RWPE2 (cell line): ENCODE measurements at regions not wholly inside any gene's neighbourhood (a gene's known extent, or its start where the extent isn't known, plus 50 kb on each side); places are given as distances from the start of the nearest gene placed in this dataset.
A peak's percentile ranks its signal among the peaks of the same experiment; 100 is the strongest.

Experiments
- ATAC-seq: fragments of 200-7000 bp; cut with Tn5 transposase; 3 replicates; pipeline ENCODE4 v1.9.1; 2021; ENCODE audit warnings: low read depth
- DNase-seq: peaks from one replicate; pipeline ENCODE4 v3.0.0-alpha.2; 2020; ENCODE audit warnings: low spot score
- H3K27ac ChIP-seq: fragments of 450-650 bp; 2 replicates; pipeline ENCODE4 v1.5.1; 2017; ENCODE audit warnings: mild to moderate bottlenecking; ENCODE audit not compliant: poor library complexity, severe bottlenecking
- H3K27me3 ChIP-seq: fragments of 250-450 bp; sonication (Bioruptor Pico); 2 replicates; pipeline ENCODE4 v1.5.1; 2021; ENCODE audit warnings: mild to moderate bottlenecking, moderate library complexity; ENCODE audit not compliant: insufficient read depth, poor library complexity, severe bottlenecking
- H3K36me3 ChIP-seq: fragments of 250-450 bp; sonication (Bioruptor Pico); 2 replicates; pipeline ENCODE4 v1.5.1; 2020; ENCODE audit warnings: low read depth, mild to moderate bottlenecking, moderate library complexity
- H3K4me1 ChIP-seq: fragments of 250-450 bp; sonication (Bioruptor Pico); 2 replicates; pipeline ENCODE4 v1.5.1; 2021; ENCODE audit warnings: mild to moderate bottlenecking, moderate library complexity; ENCODE audit not compliant: insufficient read depth, poor library complexity, severe bottlenecking
- H3K4me3 ChIP-seq: fragments of 250-450 bp; sonication (Bioruptor Pico); 2 replicates; pipeline ENCODE4 v1.5.1; 2021; ENCODE audit warnings: mild to moderate bottlenecking, moderate library complexity; ENCODE audit not compliant: severe bottlenecking
- H3K9me3 ChIP-seq: fragments of 250-450 bp; sonication (Bioruptor Pico); 2 replicates; pipeline ENCODE4 v1.5.1; 2021; ENCODE audit warnings: mild to moderate bottlenecking, moderate library complexity; ENCODE audit not compliant: severe bottlenecking
- TF ChIP-seq, protein P1 (sequence below): fragments of 450-650 bp; IDR thresholded peaks from one replicate; pipeline ENCODE4 v1.5.1; 2017; ENCODE audit warnings: mild to moderate bottlenecking, moderate library complexity; ENCODE audit not compliant: poor library complexity, severe bottlenecking

DNA sequence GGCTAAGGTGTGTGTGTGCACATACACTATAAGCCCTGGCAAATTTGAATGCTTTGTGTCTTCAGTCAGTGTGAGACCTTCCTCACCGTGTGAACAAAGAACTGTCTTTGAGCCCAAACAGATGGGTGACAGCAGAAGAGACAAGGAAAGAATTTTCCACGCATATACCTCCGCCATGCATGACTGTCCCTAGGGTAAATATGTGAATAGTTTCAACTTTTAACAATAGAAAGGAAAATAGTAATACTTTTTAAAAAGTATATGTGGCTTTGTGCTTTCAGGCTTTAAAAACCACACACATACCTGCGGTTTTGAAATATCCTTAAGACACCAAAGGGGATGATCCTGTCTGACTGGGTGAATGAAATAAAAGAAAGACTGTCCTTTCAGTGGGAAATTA lies 438.6 kb upstream of the MPDZ start:
- Histone ChIP-seq H3K4me3 (no peak overlapping the region), H3K4me1 (peaks cover 31% of the 10 kb centered on the region), H3K27ac (peak overlapping the region; percentile 70), H3K9me3 (no peaks in the 10 kb centered on the region), H3K36me3 (no peaks in the 10 kb centered on the region), H3K27me3 (no peaks in the 10 kb centered on the region)
- TF ChIP-seq, protein P1, sequence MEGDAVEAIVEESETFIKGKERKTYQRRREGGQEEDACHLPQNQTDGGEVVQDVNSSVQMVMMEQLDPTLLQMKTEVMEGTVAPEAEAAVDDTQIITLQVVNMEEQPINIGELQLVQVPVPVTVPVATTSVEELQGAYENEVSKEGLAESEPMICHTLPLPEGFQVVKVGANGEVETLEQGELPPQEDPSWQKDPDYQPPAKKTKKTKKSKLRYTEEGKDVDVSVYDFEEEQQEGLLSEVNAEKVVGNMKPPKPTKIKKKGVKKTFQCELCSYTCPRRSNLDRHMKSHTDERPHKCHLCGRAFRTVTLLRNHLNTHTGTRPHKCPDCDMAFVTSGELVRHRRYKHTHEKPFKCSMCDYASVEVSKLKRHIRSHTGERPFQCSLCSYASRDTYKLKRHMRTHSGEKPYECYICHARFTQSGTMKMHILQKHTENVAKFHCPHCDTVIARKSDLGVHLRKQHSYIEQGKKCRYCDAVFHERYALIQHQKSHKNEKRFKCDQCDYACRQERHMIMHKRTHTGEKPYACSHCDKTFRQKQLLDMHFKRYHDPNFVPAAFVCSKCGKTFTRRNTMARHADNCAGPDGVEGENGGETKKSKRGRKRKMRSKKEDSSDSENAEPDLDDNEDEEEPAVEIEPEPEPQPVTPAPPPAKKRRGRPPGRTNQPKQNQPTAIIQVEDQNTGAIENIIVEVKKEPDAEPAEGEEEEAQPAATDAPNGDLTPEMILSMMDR = no peak
- DNase-seq = no peak
- peak; percentile 71 for ATAC-seq

DNA sequence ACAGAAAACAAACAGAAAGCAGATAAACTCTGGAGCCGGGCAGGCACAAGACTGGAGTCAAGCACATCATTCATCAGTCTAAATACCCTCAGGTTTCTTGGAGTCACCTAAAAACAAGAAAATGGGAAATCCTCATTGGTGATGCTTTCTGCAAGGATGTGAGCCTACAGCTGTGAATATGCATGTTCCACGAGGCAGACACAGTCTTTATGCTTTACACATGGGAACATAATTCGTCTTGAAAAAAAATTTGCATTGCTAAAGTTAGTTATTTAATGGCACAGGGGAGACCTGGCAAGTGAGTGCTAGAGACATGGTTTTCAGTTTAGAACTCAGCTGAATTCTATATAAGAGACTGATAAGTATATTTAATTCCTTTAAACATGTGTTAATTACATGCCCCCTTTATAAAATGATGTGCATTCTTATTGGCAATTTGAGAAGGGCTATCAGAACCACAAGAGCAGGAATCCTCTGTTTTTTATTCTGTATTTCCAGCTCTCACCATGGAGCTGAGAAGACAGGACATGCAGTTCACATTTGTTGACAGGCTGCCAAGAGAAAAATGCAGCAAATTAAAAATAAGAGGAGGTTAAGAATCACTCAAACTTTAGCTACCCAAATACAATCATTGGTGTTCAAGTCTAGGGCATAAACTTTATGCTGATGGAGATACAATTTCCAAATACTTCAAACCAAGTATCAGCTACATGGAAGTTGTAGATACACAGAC lies 438.0 kb upstream of the MPDZ start:
- Histone ChIP-seq H3K36me3 (no peaks in the 10 kb centered on the region), H3K27ac (peak overlapping the region; percentile 70), H3K9me3 (no peaks in the 10 kb centered on the region), H3K4me3 (no peak overlapping the region), H3K27me3 (no peaks in the 10 kb centered on the region), H3K4me1 (peaks cover 31% of the 10 kb centered on the region)
- TF ChIP-seq, protein P1 = no peak
- no peak for ATAC-seq
- no peak for DNase-seq

DNA sequence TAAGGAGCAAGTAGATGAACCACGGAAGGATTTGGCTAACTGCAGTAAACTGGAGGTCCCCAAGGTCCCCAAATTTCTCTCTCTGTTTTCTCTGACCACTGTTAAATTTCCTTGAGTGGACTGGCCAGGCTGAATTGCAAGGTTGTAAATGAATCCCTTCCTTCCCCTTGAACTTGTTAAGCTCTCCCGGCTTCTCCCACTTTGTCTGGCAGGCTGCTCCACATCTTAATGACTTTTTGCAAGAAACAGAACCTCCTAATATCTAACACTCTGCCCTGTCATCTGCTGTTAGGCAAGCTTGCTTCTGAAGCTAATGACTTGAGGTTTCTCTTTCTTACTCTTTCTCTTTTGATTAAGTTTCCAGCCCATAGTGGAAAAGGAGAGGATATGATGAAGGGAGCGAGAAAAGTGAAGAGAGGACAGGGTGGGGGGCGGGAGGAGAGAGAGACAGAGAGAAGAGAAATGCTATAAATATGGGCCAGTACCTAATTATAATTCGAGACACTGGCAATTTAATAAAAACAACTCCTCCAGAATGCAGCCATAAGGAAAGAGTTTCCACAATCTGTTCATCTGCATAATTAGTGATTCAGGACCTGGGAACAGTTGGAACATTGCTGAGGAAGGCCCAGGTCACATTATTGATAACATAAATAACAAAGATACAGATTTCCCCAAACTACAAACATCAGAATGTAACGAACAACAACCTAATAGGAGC lies 437.3 kb upstream of the MPDZ start:
- no peaks in the 10 kb centered on the region for H3K27me3 ChIP-seq
- H3K36me3 ChIP-seq = no peaks in the 10 kb centered on the region
- H3K9me3 ChIP-seq = no peaks in the 10 kb centered on the region
- no peak overlapping the region for H3K4me3 ChIP-seq
- peaks cover 31% of the 10 kb centered on the region for H3K4me1 ChIP-seq
- no peak overlapping the region for H3K27ac ChIP-seq
- TF ChIP-seq, protein P1 = no peak
- ATAC-seq = no peak
- DNase-seq = no peak

DNA sequence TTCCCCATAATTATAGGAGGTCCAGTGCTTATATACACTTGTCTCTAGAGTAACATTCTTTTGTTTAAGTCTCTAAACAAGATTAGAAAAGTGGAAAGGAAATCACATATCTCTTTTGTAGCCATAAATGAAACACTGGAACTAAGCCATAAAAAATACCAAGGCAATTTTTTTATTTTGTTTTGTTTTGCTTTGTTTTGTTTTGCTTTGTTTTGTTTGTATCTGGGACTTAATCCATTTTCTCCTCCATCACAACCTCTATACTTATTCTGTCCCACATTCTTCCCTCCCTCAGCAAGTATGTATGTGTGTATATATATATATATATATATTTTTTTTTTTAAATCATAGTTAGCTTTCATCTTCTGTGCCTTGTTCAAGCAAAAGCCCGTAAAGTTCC lies 436.6 kb upstream of the MPDZ start:
- Histone ChIP-seq H3K9me3 (no peaks in the 10 kb centered on the region), H3K4me1 (peaks cover 31% of the 10 kb centered on the region), H3K36me3 (no peaks in the 10 kb centered on the region), H3K4me3 (no peak overlapping the region), H3K27ac (no peak overlapping the region), H3K27me3 (no peaks in the 10 kb centered on the region)
- ATAC-seq (no peak), DNase-seq (no peak)
- TF ChIP-seq, protein P1 = no peak

DNA sequence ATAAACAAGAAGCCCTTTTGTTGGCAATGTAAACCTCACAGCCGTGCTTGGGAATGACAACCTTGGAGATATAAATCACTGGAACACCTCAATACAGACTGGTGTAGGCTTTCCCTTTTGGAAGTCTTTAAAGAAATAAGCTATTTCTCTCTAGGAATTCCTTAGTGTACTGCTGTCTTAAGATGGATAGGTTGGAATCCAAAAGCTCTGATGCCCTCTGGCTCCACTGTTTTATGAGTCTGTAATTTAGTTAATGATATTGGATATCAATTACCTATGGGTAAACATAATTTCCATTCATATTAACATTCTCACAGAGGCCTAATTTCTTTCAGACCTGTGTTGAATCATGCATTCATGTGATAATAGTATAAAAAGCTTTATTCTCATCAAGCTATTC lies 435.9 kb upstream of the MPDZ start:
- Histone ChIP-seq H3K9me3 (no peaks in the 10 kb centered on the region), H3K36me3 (no peaks in the 10 kb centered on the region), H3K4me1 (peaks cover 31% of the 10 kb centered on the region), H3K4me3 (no peak overlapping the region), H3K27ac (no peak overlapping the region), H3K27me3 (no peaks in the 10 kb centered on the region)
- TF ChIP-seq, protein P1 = no peak
- no peak for ATAC-seq
- no peak for DNase-seq
